ENCODE measurements at regions not wholly inside any gene's neighbourhood (a gene's known extent, or its start where the extent isn't known, plus 50 kb on each side); places are given as distances from the start of the nearest gene placed in this dataset.

DNA sequence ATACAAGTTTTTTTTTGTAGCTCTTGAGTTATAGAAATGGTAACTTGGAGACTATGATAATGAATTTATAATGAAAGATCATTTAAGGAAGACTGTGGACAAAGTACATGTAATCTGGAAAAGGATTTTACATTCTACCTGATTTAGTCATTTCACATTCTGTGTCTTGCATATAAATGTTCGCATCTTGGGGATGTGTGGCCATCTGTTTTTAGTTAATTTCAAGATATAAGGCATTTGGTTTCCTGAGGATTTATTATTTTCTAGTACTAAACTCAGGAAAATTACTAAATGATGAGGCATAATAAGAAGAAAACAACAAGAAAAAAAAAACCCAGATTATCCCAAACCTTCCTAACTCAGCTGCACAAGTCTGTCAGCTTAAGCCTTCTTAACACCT lies 112.7 kb upstream of the PRL start:
- Histone ChIP-seq H4K8ac (replicated peaks; ENCODE audit: insufficient read length, low read depth, low read length) (no peak overlapping the region), H3K4me1 (ENCODE audit: insufficient read depth, low read length) (peaks cover 2% of the 10 kb centered on the region; the same call in 1 of the 2 replicates), H3K14ac (ENCODE audit: insufficient read depth, low read length) (no peak overlapping the region), H2BK15ac (ENCODE audit: low read depth, low read length) (no peak overlapping the region), H3K18ac (ENCODE audit: insufficient read length, low read depth, low read length) (no peak overlapping the region), H4K91ac (ENCODE audit: insufficient read length, low read depth, low read length) (no peak overlapping the region), H3K4me2 (ENCODE audit: insufficient read depth, insufficient read length, low read length) (no peak overlapping the region), H3K79me1 (ENCODE audit: insufficient read depth, low read depth, low read length, poor library complexity, severe bottlenecking) (no peaks in the 10 kb centered on the region), H3K27ac (ENCODE audit: insufficient read length, low read depth, low read length) (no peak overlapping the region), H3K56ac (ENCODE audit: insufficient read length, low read depth, low read length) (no peak overlapping the region), H3K9ac (ENCODE audit: extremely low read depth, insufficient read length, low read length) (no peak overlapping the region), H3K27me3 (ENCODE audit: insufficient read depth, low read length) (no peaks in the 10 kb centered on the region), H2BK5ac (ENCODE audit: insufficient read length, low read length) (no peak overlapping the region), H3K23me2 (ENCODE audit: insufficient read length, low read depth, low read length, poor library complexity, severe bottlenecking) (no peaks in the 10 kb centered on the region), H4K20me1 (ENCODE audit: control insufficient read depth, insufficient read depth, insufficient read length) (no peaks in the 10 kb centered on the region), H2BK12ac (ENCODE audit: insufficient read length, low read depth, low read length) (no peak overlapping the region), H3K23ac (ENCODE audit: insufficient read length, low read depth, low read length) (no peak overlapping the region), H2AK5ac (ENCODE audit: insufficient read length, low read length) (no peak overlapping the region), H2AFZ (ENCODE audit: low read length) (no peak overlapping the region), H3K9me3 (ENCODE audit: control insufficient read depth, low read depth, low read length) (no peaks in the 10 kb centered on the region), H4K5ac (ENCODE audit: insufficient read length, low read depth, low read length) (no peak overlapping the region), H3K79me2 (ENCODE audit: insufficient read depth, low read length) (no peaks in the 10 kb centered on the region), H3K4ac (ENCODE audit: low read depth, low read length) (no peak overlapping the region), H3T11ph (ENCODE audit: low read length) (no peak overlapping the region), H2BK120ac (ENCODE audit: low read depth, low read length, poor library complexity, severe bottlenecking) (no peak overlapping the region), H2BK20ac (ENCODE audit: low read depth, low read length, poor library complexity, severe bottlenecking) (no peak overlapping the region)
- Mint-ChIP-seq H3K4me1 (peaks cover 9 to 14% of the 10 kb centered on the region in 2 experiments), H3K36me3 (ENCODE audit: insufficient read depth in 1 of 3, low read depth in 3 of 3) (no peaks in the 10 kb centered on the region), H3K27me3 (ENCODE audit: low read depth) (no peaks in the 10 kb centered on the region), H3K4me3 (no peak overlapping the region), H3K27ac (no peak overlapping the region), H3K9me3 (no peaks in the 10 kb centered on the region)
- TF ChIP-seq CTCF (conservative IDR thresholded peaks at IDR 0.05): no peak
- no peak for DNase-seq
- WGBS (ENCODE audit: extremely low coverage, insufficient read length, low lambda C conversion rate): no CpG with 5 or more reads among the region's 1 CpG
